Cerebellar cortex (tissue), 1 donor: ENCODE measurements at regions not wholly inside any gene's neighbourhood (a gene's known extent, or its start where the extent isn't known, plus 50 kb on each side); places are given as distances from the start of the nearest gene placed in this dataset.
"Not testable (repeated sequence)": the region's sequence is repeated elsewhere in the genome, so short reads cannot be mapped to it uniquely, and the experiment has no call there.

Experiments used
- DNase-seq: peaks from one replicate; pipeline ENCODE4 v3.0.0-alpha.2; 2015; ENCODE audit warnings: low spot score

GRCh38 chr2:132068407-132068806 lies 93.3 kb downstream of the ANKRD30BL start:
- DNase-seq, result not testable (repeated sequence)

GRCh38 chr2:132065391-132065790 lies 96.4 kb downstream of the ANKRD30BL start:
- DNase-seq, result not testable (repeated sequence)

GRCh38 chr2:132039609-132040236 lies 122.0 kb downstream of the ANKRD30BL start:
- not testable (repeated sequence) for DNase-seq

GRCh38 chr2:132038883-132039235 lies 122.9 kb downstream of the ANKRD30BL start:
- DNase-seq, result not testable (repeated sequence)

GRCh38 chr2:132038179-132038882 lies 123.4 kb downstream of the ANKRD30BL start:
- DNase-seq, result no peak

- no peak for DNase-seq
Observed at GRCh38 chr2:132037527-132038178, 124.1 kb downstream of the ANKRD30BL start.

- DNase-seq, result no peak
Observed at GRCh38 chr2:132034646-132035045, 127.1 kb downstream of the ANKRD30BL start.

GRCh38 chr2:132033949-132034348 lies 127.8 kb downstream of the ANKRD30BL start:
- no peak for DNase-seq

GRCh38 chr2:132033365-132033764 lies 128.4 kb downstream of the ANKRD30BL start:
- no peak for DNase-seq

GRCh38 chr2:132012046-132012445 lies 149.7 kb downstream of the ANKRD30BL start:
- not testable (repeated sequence) for DNase-seq

GRCh38 chr2:132009874-132010521 lies 151.8 kb downstream of the ANKRD30BL start:
- no peak for DNase-seq

- no peak for DNase-seq
Observed at GRCh38 chr2:132009177-132009873, 152.4 kb downstream of the ANKRD30BL start.

- not testable (repeated sequence) for DNase-seq
Observed at GRCh38 chr2:131990751-131991150, 171.0 kb downstream of the ANKRD30BL start.

GRCh38 chr2:131966671-131967070 lies 195.1 kb downstream of the ANKRD30BL start:
- not testable (repeated sequence) for DNase-seq

- no peak for DNase-seq
Observed at GRCh38 chr2:131966256-131966655, 195.5 kb downstream of the ANKRD30BL start.

GRCh38 chr2:131958019-131958609 lies 203.6 kb downstream of the ANKRD30BL start:
- not testable (repeated sequence) for DNase-seq

- DNase-seq, result not testable (repeated sequence)
Observed at GRCh38 chr2:131948641-131949040, 213.1 kb downstream of the ANKRD30BL start.

GRCh38 chr2:131923287-131923686 lies 238.5 kb downstream of the ANKRD30BL start:
- not testable (repeated sequence) for DNase-seq

GRCh38 chr2:131922854-131923253 lies 238.9 kb downstream of the ANKRD30BL start:
- DNase-seq, result peak; percentile 2
